Mesendoderm (in vitro differentiated cells): ENCODE measurements at regions not wholly inside any gene's neighbourhood (a gene's known extent, or its start where the extent isn't known, plus 50 kb on each side); places are given as distances from the start of the nearest gene placed in this dataset.
"Not testable (repeated sequence)": the region's sequence is repeated elsewhere in the genome, so short reads cannot be mapped to it uniquely, and the experiment has no call there.

Experiments
- DNase-seq: peaks from one replicate; pipeline ENCODE4 v3.0.0; 2013
- H2AK5ac ChIP-seq: 2 replicates; pipeline ENCODE4 v1.6.1; 2013; ENCODE audit warnings: low read length, inconsistent platforms
- H2BK120ac ChIP-seq: 2 replicates; pipeline ENCODE4 v1.6.1; 2013; ENCODE audit warnings: low read depth, mild to moderate bottlenecking, low read length, moderate library complexity, mixed read lengths
- H2BK15ac ChIP-seq: replicated peaks from 2 replicates; pipeline ENCODE4 v1.6.1; 2013; ENCODE audit warnings: low read depth, mild to moderate bottlenecking, moderate library complexity
- H2BK5ac ChIP-seq: 2 replicates; pipeline ENCODE4 v1.6.1; 2013; ENCODE audit warnings: low read length, inconsistent platforms
- H3K18ac ChIP-seq: 2 replicates; pipeline ENCODE4 v1.6.1; 2013; ENCODE audit warnings: mild to moderate bottlenecking, low read length, mixed read lengths
- H3K23ac ChIP-seq: one replicate; pipeline ENCODE4 v1.6.1; 2013; ENCODE audit warnings: low read length
- H3K27ac ChIP-seq: 2 replicates; pipeline ENCODE4 v1.5.1; 2013; ENCODE audit warnings: low read depth, mild to moderate bottlenecking, inconsistent platforms, low read length, moderate library complexity
- H3K27me3 ChIP-seq: 2 replicates; pipeline ENCODE4 v1.6.1; 2013; ENCODE audit warnings: low read length, control low read depth, mild to moderate bottlenecking, inconsistent platforms; ENCODE audit not compliant: insufficient read depth, poor library complexity
- H3K36me3 ChIP-seq: 2 replicates; pipeline ENCODE4 v1.6.1; 2013; ENCODE audit warnings: low read length, inconsistent platforms; ENCODE audit not compliant: control insufficient read depth, insufficient read depth
- H3K4ac ChIP-seq: one replicate; pipeline ENCODE4 v1.6.1; 2013; ENCODE audit warnings: low read depth, mild to moderate bottlenecking, low read length, moderate library complexity
- H3K4me1 ChIP-seq: 2 replicates; pipeline ENCODE4 v1.6.1; 2013; ENCODE audit warnings: low read depth, low read length, inconsistent platforms; ENCODE audit not compliant: control insufficient read depth
- H3K4me2 ChIP-seq: 2 replicates; pipeline ENCODE4 v1.6.1; 2013; ENCODE audit warnings: low read length
- H3K4me3 ChIP-seq: 2 replicates; pipeline ENCODE4 v1.5.1; 2013; ENCODE audit warnings: mild to moderate bottlenecking, low read length
- H3K56ac ChIP-seq: one replicate; pipeline ENCODE4 v1.6.1; 2013; ENCODE audit warnings: low read length
- H3K79me1 ChIP-seq: 2 replicates; pipeline ENCODE4 v1.6.1; 2013; ENCODE audit warnings: low read length, inconsistent platforms
- H3K79me2 ChIP-seq: 2 replicates; pipeline ENCODE4 v1.6.1; 2013; ENCODE audit warnings: mild to moderate bottlenecking, low read length; ENCODE audit not compliant: control insufficient read depth, insufficient read depth
- H3K9ac ChIP-seq: 2 replicates; pipeline ENCODE4 v1.6.1; 2013; ENCODE audit warnings: low read length, inconsistent platforms
- H4K5ac ChIP-seq: one replicate; pipeline ENCODE4 v1.6.1; 2013; ENCODE audit warnings: low read length
- H4K8ac ChIP-seq: one replicate; pipeline ENCODE4 v1.6.1; 2013; ENCODE audit warnings: low read depth, mild to moderate bottlenecking, control low read depth, low read length, moderate library complexity
- WGBS: extraction: QIAGEN DNeasy Blood & Tissue Kit; methylation state at CpG from one replicate; pipeline ENCODE4 v1.1.7; 2013; ENCODE audit warnings: low lambda C conversion rate, missing lambda C conversion rate; ENCODE audit not compliant: insufficient coverage; ENCODE audit errors: extremely low coverage; 5-methylcytosine and 5-hydroxymethylcytosine counted together

GRCh38 chr6:164982389-164982788 lies 327.0 kb downstream of the C6orf118 start:
- H3K4me2 ChIP-seq: no peak overlapping the region
- H3K4me1 ChIP-seq: no peaks in the 10 kb centered on the region
- no peak overlapping the region for H4K5ac ChIP-seq
- H2BK120ac ChIP-seq: no peak overlapping the region
- no peak for DNase-seq
- no peak overlapping the region for H4K8ac ChIP-seq
- H2BK15ac ChIP-seq: no peak overlapping the region
- H2BK5ac ChIP-seq: no peak overlapping the region
- WGBS: no CpG with 5 or more reads among the region's 3 CpGs
- no peak overlapping the region for H3K18ac ChIP-seq
- no peak overlapping the region for H2AK5ac ChIP-seq
- H3K23ac ChIP-seq: no peak overlapping the region
- no peak overlapping the region for H3K56ac ChIP-seq
- no peaks in the 10 kb centered on the region for H3K36me3 ChIP-seq
- no peak overlapping the region for H3K4me3 ChIP-seq
- no peaks in the 10 kb centered on the region for H3K79me1 ChIP-seq
- H3K27ac ChIP-seq: no peak overlapping the region
- no peak overlapping the region for H3K4ac ChIP-seq
- H3K27me3 ChIP-seq: no peaks in the 10 kb centered on the region
- no peaks in the 10 kb centered on the region for H3K79me2 ChIP-seq
- no peak overlapping the region for H3K9ac ChIP-seq

- no peak overlapping the region for H2BK15ac ChIP-seq
- peak; percentile 13 for DNase-seq
- no peak overlapping the region for H3K4me3 ChIP-seq
- no peak overlapping the region for H4K5ac ChIP-seq
- no peak overlapping the region for H3K9ac ChIP-seq
- no peaks in the 10 kb centered on the region for H3K79me2 ChIP-seq
- no CpG with 5 or more reads among the region's 12 CpGs for WGBS
- H4K8ac ChIP-seq: no peak overlapping the region
- no peak overlapping the region for H3K56ac ChIP-seq
- H2BK120ac ChIP-seq: no peak overlapping the region
- H3K27ac ChIP-seq: no peak overlapping the region
- H3K4me1 ChIP-seq: no peaks in the 10 kb centered on the region
- H3K79me1 ChIP-seq: no peaks in the 10 kb centered on the region
- H3K36me3 ChIP-seq: no peaks in the 10 kb centered on the region
- H2BK5ac ChIP-seq: no peak overlapping the region
- no peak overlapping the region for H3K4me2 ChIP-seq
- H3K23ac ChIP-seq: no peak overlapping the region
- no peak overlapping the region for H3K4ac ChIP-seq
- H3K27me3 ChIP-seq: no peaks in the 10 kb centered on the region
- H2AK5ac ChIP-seq: no peak overlapping the region
- no peak overlapping the region for H3K18ac ChIP-seq
Observed at GRCh38 chr6:164967102-164967501, 342.3 kb downstream of the C6orf118 start.

- Histone ChIP-seq H3K4me2 (no peak overlapping the region), H3K79me1 (no peaks in the 10 kb centered on the region), H3K36me3 (no peaks in the 10 kb centered on the region), H3K79me2 (no peaks in the 10 kb centered on the region), H3K27ac (no peak overlapping the region), H2AK5ac (no peak overlapping the region), H4K5ac (no peak overlapping the region), H3K4me1 (no peaks in the 10 kb centered on the region), H3K4ac (no peak overlapping the region), H2BK15ac (no peak overlapping the region), H3K56ac (no peak overlapping the region), H2BK120ac (no peak overlapping the region), H3K9ac (no peak overlapping the region), H3K18ac (no peak overlapping the region), H3K4me3 (no peak overlapping the region), H4K8ac (no peak overlapping the region), H3K27me3 (no peaks in the 10 kb centered on the region), H3K23ac (no peak overlapping the region), H2BK5ac (no peak overlapping the region)
- no CpG with 5 or more reads among the region's 1 CpG for WGBS
- DNase-seq: no peak
Observed at GRCh38 chr6:164962805-164963204, 346.6 kb downstream of the C6orf118 start.

- no peaks in the 10 kb centered on the region for H3K79me2 ChIP-seq
- H3K36me3 ChIP-seq: no peaks in the 10 kb centered on the region
- no peak overlapping the region for H2AK5ac ChIP-seq
- no peak overlapping the region for H3K4me2 ChIP-seq
- H3K9ac ChIP-seq: no peak overlapping the region
- no peaks in the 10 kb centered on the region for H3K27me3 ChIP-seq
- H3K23ac ChIP-seq: no peak overlapping the region
- H2BK15ac ChIP-seq: no peak overlapping the region
- no peak overlapping the region for H3K18ac ChIP-seq
- no peak overlapping the region for H3K4me3 ChIP-seq
- no peak overlapping the region for H2BK5ac ChIP-seq
- H3K4ac ChIP-seq: no peak overlapping the region
- H3K27ac ChIP-seq: no peak overlapping the region
- DNase-seq: no peak
- no peak overlapping the region for H2BK120ac ChIP-seq
- no peak overlapping the region for H4K5ac ChIP-seq
- H3K4me1 ChIP-seq: no peaks in the 10 kb centered on the region
- H4K8ac ChIP-seq: no peak overlapping the region
- no CpG with 5 or more reads among the region's 8 CpGs for WGBS
- H3K79me1 ChIP-seq: no peaks in the 10 kb centered on the region
- no peak overlapping the region for H3K56ac ChIP-seq
Observed at GRCh38 chr6:164947164-164947563, 362.2 kb downstream of the C6orf118 start.

GRCh38 chr6:164942271-164942670 lies 367.1 kb downstream of the C6orf118 start:
- H3K79me2 ChIP-seq: no peaks in the 10 kb centered on the region
- no peaks in the 10 kb centered on the region for H3K79me1 ChIP-seq
- H4K8ac ChIP-seq: no peak overlapping the region
- H3K4me1 ChIP-seq: no peaks in the 10 kb centered on the region
- no peaks in the 10 kb centered on the region for H3K27me3 ChIP-seq
- no peak overlapping the region for H4K5ac ChIP-seq
- H2BK15ac ChIP-seq: no peak overlapping the region
- no peak overlapping the region for H3K4me2 ChIP-seq
- no peak overlapping the region for H3K4ac ChIP-seq
- no peak overlapping the region for H2BK120ac ChIP-seq
- H3K4me3 ChIP-seq: no peak overlapping the region
- H3K23ac ChIP-seq: no peak overlapping the region
- H3K9ac ChIP-seq: no peak overlapping the region
- DNase-seq: no peak
- no peak overlapping the region for H3K27ac ChIP-seq
- no peak overlapping the region for H2BK5ac ChIP-seq
- no peak overlapping the region for H2AK5ac ChIP-seq
- WGBS: no CpG with 5 or more reads among the region's 1 CpG
- no peaks in the 10 kb centered on the region for H3K36me3 ChIP-seq
- H3K18ac ChIP-seq: no peak overlapping the region
- H3K56ac ChIP-seq: no peak overlapping the region

- H3K23ac ChIP-seq, H4K5ac ChIP-seq, H3K56ac ChIP-seq, H2BK5ac ChIP-seq, H3K4ac ChIP-seq, H3K27me3 ChIP-seq, H2BK120ac ChIP-seq, H3K79me2 ChIP-seq, H3K4me3 ChIP-seq, DNase-seq, H3K9ac ChIP-seq, H3K36me3 ChIP-seq, H3K18ac ChIP-seq, H2AK5ac ChIP-seq, H3K4me2 ChIP-seq, H3K4me1 ChIP-seq, H3K79me1 ChIP-seq, H2BK15ac ChIP-seq, H4K8ac ChIP-seq, H3K27ac ChIP-seq: not testable (repeated sequence)
- WGBS: no CpG with 5 or more reads among the region's 28 CpGs
Observed at GRCh38 chr6:164933238-164933794, 376.1 kb downstream of the C6orf118 start.
